K562 (cell line): ENCODE measurements at regions not wholly inside any gene's neighbourhood (a gene's known extent, or its start where the extent isn't known, plus 50 kb on each side); places are given as distances from the start of the nearest gene placed in this dataset.

Experiments
- ATAC-seq: fragments of 200-7000 bp; cut with Tn5 transposase; 3 replicates; pipeline ENCODE4 v1.9.1; 2020; ENCODE audit warnings: moderate library complexity
- BruUV-seq: library from RNA; stranded (reverse); fragments of 400-500 nt; replicated peaks from 2 replicates; lab custom pipeline; 2021; lab: Mats Ljungman, UMichigan
- CTCF ChIA-PET: fragments of 300-600 bp; formaldehyde crosslinking; extraction: SDS; loops from one replicate; lab custom pipeline; 2021; ENCODE audit warnings: low intra/inter-chr PET ratio; lab: Yijun Ruan, JAX
- POLR2A ChIA-PET: fragments of 300-600, 350-650 bp; sonication (Branson Sonifier 250); formaldehyde crosslinking; extraction: SDS; loops from one replicate; lab custom pipeline; 2021; ENCODE audit warnings: antibody characterized with exemption, inconsistent platforms; lab: Yijun Ruan, JAX
- DNase-seq, 4 experiments: peaks; one replicate each; pipeline versions ENCODE4 v3.0.0 to v3.0.0-alpha.2; 2011 to 2018; ENCODE audit warnings: low spot score in 3 of 4, mixed read lengths in 3 of 4; ENCODE audit errors: extremely low read depth in 1 of 4
- FAIRE-seq: peaks from 2 replicates; lab custom pipeline; 2011; peaks lifted over from hg19 to GRCh38; lab: Jason Lieb, UNC
- H2AFZ ChIP-seq: 2 replicates; pipeline ENCODE4 v1.6.0; 2011; ENCODE audit warnings: low read depth, low read length, control low read depth, inconsistent platforms
- H3K27ac ChIP-seq: fragments of 200-600 bp; 3 replicates; pipeline ENCODE4 v1.8.0; 2011; ENCODE audit warnings: low read depth, mild to moderate bottlenecking, control low read depth, inconsistent platforms, low read length, moderate library complexity, mixed read lengths; ENCODE audit errors: extremely low read depth
- H3K27me3 ChIP-seq, 2 experiments: fragments of 300-600 bp in 1 of 2; 2 replicates in 1 of 2; 3 replicates in 1 of 2; pipeline versions ENCODE4 v1.6.0 to v1.8.0; 2011; ENCODE audit warnings: inconsistent platforms in 2 of 2, low read length in 2 of 2, mild to moderate bottlenecking in 1 of 2, mixed read lengths in 1 of 2, moderate library complexity in 1 of 2; ENCODE audit not compliant: control insufficient read depth in 2 of 2, insufficient read depth in 2 of 2
- H3K36me3 ChIP-seq: fragments of 300-600 bp; 3 replicates; pipeline ENCODE4 v1.8.0; 2011; ENCODE audit warnings: mild to moderate bottlenecking, low read length, inconsistent platforms; ENCODE audit not compliant: control insufficient read depth, insufficient read depth
- H3K4me1 ChIP-seq, 2 experiments: fragments of 200-600 bp in 1 of 2; replicated peaks in 1 of 2; 2 replicates in 1 of 2; 3 replicates in 1 of 2; pipeline versions ENCODE4 v1.5.1 to v1.8.0; 2011; ENCODE audit warnings: inconsistent platforms in 2 of 2, low read length in 2 of 2, mild to moderate bottlenecking in 1 of 2, mixed read lengths in 1 of 2, moderate library complexity in 1 of 2; ENCODE audit not compliant: control insufficient read depth in 2 of 2, insufficient read depth in 2 of 2
- H3K4me2 ChIP-seq: 2 replicates; pipeline ENCODE4 v1.6.1; 2011; ENCODE audit warnings: low read length, control low read depth, inconsistent platforms, mixed read lengths; ENCODE audit not compliant: insufficient read depth
- H3K4me3 ChIP-seq: fragments of 200-600 bp; sonication (generic), shearing (Covaris generic); 2 replicates; pipeline ENCODE4 v1.5.1; 2016; ENCODE audit warnings: control low read depth, inconsistent platforms
- H3K79me2 ChIP-seq: fragments of 200-600 bp; 3 replicates; pipeline ENCODE4 v1.8.0; 2011; ENCODE audit warnings: low read length, inconsistent platforms; ENCODE audit not compliant: control insufficient read depth, insufficient read depth
- H3K9ac ChIP-seq, 2 experiments: 2 replicates each; pipeline versions ENCODE4 v1.6.0 to v1.6.1; 2011; ENCODE audit warnings: low read depth in 2 of 2, low read length in 2 of 2, control low read depth in 1 of 2, inconsistent platforms in 1 of 2, mild to moderate bottlenecking in 1 of 2, mixed read lengths in 1 of 2; ENCODE audit not compliant: insufficient read depth in 1 of 2
- H3K9me1 ChIP-seq: one replicate; pipeline ENCODE4 v1.6.0; 2011; ENCODE audit warnings: inconsistent platforms, mild to moderate bottlenecking, low read length, moderate library complexity; ENCODE audit not compliant: control insufficient read depth, insufficient read depth
- H3K9me3 ChIP-seq: replicated peaks from 2 replicates; pipeline ENCODE4 v1.5.1; 2011; ENCODE audit warnings: low read depth, low read length, inconsistent platforms; ENCODE audit not compliant: control insufficient read depth, insufficient read depth
- H4K20me1 ChIP-seq: replicated peaks from 2 replicates; pipeline ENCODE4 v1.6.1; 2011; ENCODE audit warnings: low read length, inconsistent platforms, mixed read lengths; ENCODE audit not compliant: control insufficient read depth, insufficient read depth
- BMI1 ChIP-seq: fragments of 150-350 bp; IDR thresholded peaks from 2 replicates; pipeline ENCODE4 v1.6.1; 2014; ENCODE audit warnings: low read length
- CBX3 ChIP-seq, 2 experiments: IDR thresholded peaks; 1 replicate in 1 of 2; 2 replicates in 1 of 2; pipeline ENCODE4 v1.6.1; 2012; ENCODE audit warnings: inconsistent platforms in 2 of 2, low read length in 2 of 2, borderline replicate concordance in 1 of 2, control low read depth in 1 of 2
- CBX5 ChIP-seq: IDR thresholded peaks from 2 replicates; pipeline ENCODE4 v1.6.1; 2014; ENCODE audit warnings: low read depth, borderline replicate concordance
- CHCHD3 ChIP-seq: fragments of 250-450 bp; sonication (Bioruptor Pico); IDR thresholded peaks from 2 replicates; pipeline ENCODE4 v2.1.2; 2022; ENCODE audit warnings: mild to moderate bottlenecking
- ELK3 ChIP-seq: fragments of 450-650 bp; formaldehyde crosslinking; IDR thresholded peaks from 2 replicates; pipeline ENCODE4 v1.4.0; 2020; ENCODE audit warnings: mild to moderate bottlenecking
- HSF4 ChIP-seq: fragments of 250-450 bp; sonication (Bioruptor Pico); IDR thresholded peaks from 2 replicates; pipeline ENCODE4 v2.1.2; 2022; ENCODE audit warnings: mild to moderate bottlenecking, moderate library complexity, borderline replicate concordance
- ILF3 ChIP-seq: fragments of 450-650 bp; IDR thresholded peaks from 2 replicates; pipeline ENCODE4 v1.6.1; 2018; ENCODE audit warnings: antibody characterized with exemption, mild to moderate bottlenecking, moderate library complexity, borderline replicate concordance
- JUN ChIP-seq, 2 experiments: sonication (generic) in 1 of 2; formaldehyde crosslinking in 1 of 2; IDR thresholded peaks; 2 replicates each; pipeline versions ENCODE4 v1.6.1 to v1.8.0; 2012 to 2022; ENCODE audit warnings: borderline replicate concordance in 2 of 2, mild to moderate bottlenecking in 2 of 2, improper control_type of control experiment in 1 of 2, low read depth in 1 of 2, low read length in 1 of 2, missing genetic modification reagents in 1 of 2
- MTF1 ChIP-seq: fragments of 250-450 bp; sonication (Bioruptor Pico); IDR thresholded peaks from 2 replicates; pipeline ENCODE4 v1.9.0; 2021; ENCODE audit warnings: moderate library complexity, mild to moderate bottlenecking, inconsistent platforms, borderline replicate concordance
- PPARD ChIP-seq: fragments of 250-450 bp; sonication (Bioruptor Pico); IDR thresholded peaks from 2 replicates; pipeline ENCODE4 v1.8.0; 2022; ENCODE audit warnings: inconsistent platforms, mild to moderate bottlenecking, moderate library complexity
- RBBP5 ChIP-seq: fragments of 200-600 bp; sonication (generic); IDR thresholded peaks from 2 replicates; pipeline ENCODE4 v1.6.1; 2012; ENCODE audit warnings: borderline replicate concordance, mild to moderate bottlenecking, low read length, control low read depth, inconsistent platforms; ENCODE audit not compliant: insufficient read depth, poor library complexity, severe bottlenecking
- TAF15 ChIP-seq: fragments of 200-400 bp; formaldehyde crosslinking; IDR thresholded peaks from 2 replicates; pipeline ENCODE4 v1.6.1; 2017; ENCODE audit warnings: mild to moderate bottlenecking, low read depth, low read length, moderate library complexity
- TRIM24 ChIP-seq, 2 experiments: fragments of 450-650 bp; IDR thresholded peaks; 2 replicates each; pipeline ENCODE4 v1.6.1; 2016
- ZNF175 ChIP-seq: fragments of 200-800 bp; sonication (Bioruptor generic); IDR thresholded peaks from 2 replicates; pipeline ENCODE4 v1.6.1; 2016; ENCODE audit warnings: low read depth, mild to moderate bottlenecking, missing genetic modification characterization, missing compliant biosample characterization
- ZNF253 ChIP-seq: fragments of 250-450 bp; sonication (Bioruptor Pico); conservative IDR thresholded peaks from 2 replicates; pipeline ENCODE4 v1.6.1; 2021; ENCODE audit warnings: mild to moderate bottlenecking
- ZNF431 ChIP-seq: sonication (generic); formaldehyde crosslinking; IDR thresholded peaks from 2 replicates; pipeline ENCODE4 v1.8.0; 2022; ENCODE audit warnings: mild to moderate bottlenecking, missing genetic modification reagents
- WGBS: fragments of 100-300 bp; shearing (Covaris generic); methylation state at CpG from one replicate; pipeline ENCODE4 v1.1.6; 2016; ENCODE audit warnings: low coverage, mixed read lengths; ENCODE audit not compliant: insufficient coverage; ENCODE audit errors: missing lambda C conversion rate; 5-methylcytosine and 5-hydroxymethylcytosine counted together
- in situ Hi-C: fragments of 300-500 bp; cut with MboI; formaldehyde crosslinking; loops from 4 replicates; pipeline ENCODE4 v1.15.0; 2018; ENCODE audit warnings: inconsistent platforms, mixed read lengths
- intact Hi-C: fragments of 100-400 bp; cut with micrococcal nuclease; formaldehyde crosslinking; loops from 2 replicates; pipeline ENCODE4 v1.14.2; 2022

GRCh38 chr1:81594206-81594605 is 206.5 kb upstream of the ADGRL2 start:
- Histone ChIP-seq H3K4me3 (no peak overlapping the region), H3K4me1 (no peaks in the 10 kb centered on the region), H3K9ac (no peak overlapping the region), H4K20me1 (no peaks in the 10 kb centered on the region), H3K36me3 (no peaks in the 10 kb centered on the region), H2AFZ (no peak overlapping the region), H3K9me1 (no peaks in the 10 kb centered on the region), H3K27me3 (no peaks in the 10 kb centered on the region), H3K4me2 (no peak overlapping the region), H3K27ac (no peak overlapping the region), H3K9me3 (no peaks in the 10 kb centered on the region), H3K79me2 (no peaks in the 10 kb centered on the region)
- no peak for DNase-seq
- TF ChIP-seq TRIM24 (IDR thresholded peaks at IDR 0.05) = no peak
- no peak for TF ChIP-seq HSF4 (CRISPR knock-in tag)
- TF ChIP-seq ZNF253 (CRISPR knock-in tag) = no peak
- POLR2A ChIA-PET = no interaction called here
- intact Hi-C loops (no loop called here), in situ Hi-C loops (no loop called here)
- WGBS = 0% methylated on average over 1 of the region's 1 CpG
- FAIRE-seq = no peak
- CTCF ChIA-PET = no interaction called here
- BruUV-seq = no TSS peak
- no peak for ATAC-seq

- intact Hi-C loops = no loop called here
- H3K9me3 ChIP-seq = no peaks in the 10 kb centered on the region
- ATAC-seq (no peak), FAIRE-seq (no peak), DNase-seq (no peak)
- H3K4me2 ChIP-seq = no peak overlapping the region
- TF ChIP-seq PPARD (CRISPR knock-in tag) (no peak), ELK3 (CRISPR knock-in tag) (no peak), ZNF431 (CRISPR knock-in tag) (no peak), ILF3 (no peak), CHCHD3 (CRISPR knock-in tag) (no peak), BMI1 (no peak), TAF15 (no peak), CBX5 (no peak), RBBP5 (no peak), MTF1 (CRISPR knock-in tag) (no peak), CBX3 (IDR thresholded peaks at IDR 0.05; ENCODE audit: borderline replicate concordance in 1 of 2, low read length in 2 of 2) (no peak), ZNF175 (CRISPR knock-in tag) (no peak), JUN (IDR thresholded peaks at IDR 0.05; ENCODE audit: borderline replicate concordance, low read depth, low read length) (no peak), JUN (CRISPR knock-in tag; IDR thresholded peaks at IDR 0.05; ENCODE audit: borderline replicate concordance) (no peak)
- ChIA-PET POLR2A (no interaction called here), CTCF (no interaction called here)
- no peaks in the 10 kb centered on the region for H3K36me3 ChIP-seq
- no peak overlapping the region for H3K27ac ChIP-seq
- in situ Hi-C loops = no loop called here
- H3K9ac ChIP-seq = no peak overlapping the region
- no TSS peak for BruUV-seq
- no peaks in the 10 kb centered on the region for H4K20me1 ChIP-seq
- no peaks in the 10 kb centered on the region for H3K79me2 ChIP-seq
- H3K27me3 ChIP-seq = no peaks in the 10 kb centered on the region
- H2AFZ ChIP-seq = no peak overlapping the region
- H3K4me3 ChIP-seq = no peak overlapping the region
- H3K4me1 ChIP-seq = no peaks in the 10 kb centered on the region
- H3K9me1 ChIP-seq = no peaks in the 10 kb centered on the region
- 0% methylated on average over 2 of the region's 2 CpGs for WGBS
These were observed 208.5 kb upstream of the ADGRL2 start for GRCh38 chr1:81592233-81592632.
